ENCODE measurements at regions not wholly inside any gene's neighbourhood (a gene's known extent, or its start where the extent isn't known, plus 50 kb on each side); places are given as distances from the start of the nearest gene placed in this dataset.

DNA sequence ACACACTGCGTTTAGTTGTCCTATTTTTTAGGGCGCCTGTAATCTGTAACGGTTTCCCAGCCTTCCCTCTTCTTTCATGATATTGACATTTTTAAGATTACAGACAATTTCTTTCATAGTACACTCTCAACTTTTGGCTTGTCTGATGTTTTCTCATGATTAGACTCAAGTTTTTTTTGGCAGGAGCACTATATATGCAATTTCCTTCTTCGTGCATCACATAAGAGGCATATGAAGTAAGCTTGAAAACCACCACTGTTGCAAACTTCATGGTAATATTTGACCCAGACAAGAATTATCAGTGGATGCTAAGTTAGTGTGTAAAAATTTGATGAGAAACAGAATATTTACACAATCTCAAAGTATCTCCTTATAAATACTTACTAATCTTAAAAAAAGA, 119.2 kb upstream of the CMC1 start:
- Histone ChIP-seq H2AFZ (ENCODE audit: low read depth, low read length, poor library complexity, severe bottlenecking) (no peak overlapping the region), H3K9me3 (ENCODE audit: control insufficient read depth in 1 of 2, insufficient read depth in 1 of 2, low read depth in 1 of 2, low read length in 2 of 2) (no peaks in the 10 kb centered on the region), H3K36me3 (ENCODE audit: control insufficient read depth in 1 of 2, insufficient read depth in 2 of 2, low read length in 2 of 2) (no peaks in the 10 kb centered on the region), H3K27ac (ENCODE audit: low read depth, low read length) (no peak overlapping the region), H3K4me2 (ENCODE audit: low read length) (no peak overlapping the region), H4K20me1 (ENCODE audit: insufficient read depth) (no peaks in the 10 kb centered on the region), H3K9me2 (ENCODE audit: insufficient read depth) (no peaks in the 10 kb centered on the region), H3K27me3 (ENCODE audit: insufficient read depth, low read length) (no peaks in the 10 kb centered on the region), H3K4me3 (replicated peaks in 1 of 2; ENCODE audit: low read depth in 1 of 2, low read length in 2 of 2) (no peak overlapping the region), H3K9ac (ENCODE audit: low read length) (no peak overlapping the region), H3K79me2 (ENCODE audit: insufficient read depth, low read length) (no peaks in the 10 kb centered on the region), H3K4me1 (ENCODE audit: control insufficient read depth in 1 of 2, insufficient read depth in 2 of 2, low read length in 2 of 2) (no peaks in the 10 kb centered on the region)
- BruUV-seq (replicated peaks): no TSS peak
- CTCF ChIA-PET: no interaction called here
- POLR2A ChIA-PET: no interaction called here
- intact Hi-C loops (cut with micrococcal nuclease): no loop called here
- ATAC-seq: no peak
- RAD21 ChIA-PET (ENCODE audit: low non-redundant PET in 1 of 2, low total read pairs in 2 of 2, uncharacterized antibody in 2 of 2, unreplicated experiment in 2 of 2): interaction anchor here in 1 of 2 experiments (0.6 kb wide), 1 partner anchor 410 kb away, joined by 3 read pairs; no protein-coding TSS in a partner anchor
- no peak for DNase-seq (ENCODE audit: low read depth, low spot score)
- TF ChIP-seq, protein P1, sequence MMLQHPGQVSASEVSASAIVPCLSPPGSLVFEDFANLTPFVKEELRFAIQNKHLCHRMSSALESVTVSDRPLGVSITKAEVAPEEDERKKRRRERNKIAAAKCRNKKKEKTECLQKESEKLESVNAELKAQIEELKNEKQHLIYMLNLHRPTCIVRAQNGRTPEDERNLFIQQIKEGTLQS (IDR thresholded peaks at IDR 0.05): no peak
- TF ChIP-seq, protein P2, sequence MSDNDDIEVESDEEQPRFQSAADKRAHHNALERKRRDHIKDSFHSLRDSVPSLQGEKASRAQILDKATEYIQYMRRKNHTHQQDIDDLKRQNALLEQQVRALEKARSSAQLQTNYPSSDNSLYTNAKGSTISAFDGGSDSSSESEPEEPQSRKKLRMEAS (IDR thresholded peaks at IDR 0.05): no peak
- TF ChIP-seq, protein P3, sequence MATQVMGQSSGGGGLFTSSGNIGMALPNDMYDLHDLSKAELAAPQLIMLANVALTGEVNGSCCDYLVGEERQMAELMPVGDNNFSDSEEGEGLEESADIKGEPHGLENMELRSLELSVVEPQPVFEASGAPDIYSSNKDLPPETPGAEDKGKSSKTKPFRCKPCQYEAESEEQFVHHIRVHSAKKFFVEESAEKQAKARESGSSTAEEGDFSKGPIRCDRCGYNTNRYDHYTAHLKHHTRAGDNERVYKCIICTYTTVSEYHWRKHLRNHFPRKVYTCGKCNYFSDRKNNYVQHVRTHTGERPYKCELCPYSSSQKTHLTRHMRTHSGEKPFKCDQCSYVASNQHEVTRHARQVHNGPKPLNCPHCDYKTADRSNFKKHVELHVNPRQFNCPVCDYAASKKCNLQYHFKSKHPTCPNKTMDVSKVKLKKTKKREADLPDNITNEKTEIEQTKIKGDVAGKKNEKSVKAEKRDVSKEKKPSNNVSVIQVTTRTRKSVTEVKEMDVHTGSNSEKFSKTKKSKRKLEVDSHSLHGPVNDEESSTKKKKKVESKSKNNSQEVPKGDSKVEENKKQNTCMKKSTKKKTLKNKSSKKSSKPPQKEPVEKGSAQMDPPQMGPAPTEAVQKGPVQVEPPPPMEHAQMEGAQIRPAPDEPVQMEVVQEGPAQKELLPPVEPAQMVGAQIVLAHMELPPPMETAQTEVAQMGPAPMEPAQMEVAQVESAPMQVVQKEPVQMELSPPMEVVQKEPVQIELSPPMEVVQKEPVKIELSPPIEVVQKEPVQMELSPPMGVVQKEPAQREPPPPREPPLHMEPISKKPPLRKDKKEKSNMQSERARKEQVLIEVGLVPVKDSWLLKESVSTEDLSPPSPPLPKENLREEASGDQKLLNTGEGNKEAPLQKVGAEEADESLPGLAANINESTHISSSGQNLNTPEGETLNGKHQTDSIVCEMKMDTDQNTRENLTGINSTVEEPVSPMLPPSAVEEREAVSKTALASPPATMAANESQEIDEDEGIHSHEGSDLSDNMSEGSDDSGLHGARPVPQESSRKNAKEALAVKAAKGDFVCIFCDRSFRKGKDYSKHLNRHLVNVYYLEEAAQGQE (IDR thresholded peaks at IDR 0.05; ENCODE audit: low read depth): no peak
- TF ChIP-seq, protein P4, sequence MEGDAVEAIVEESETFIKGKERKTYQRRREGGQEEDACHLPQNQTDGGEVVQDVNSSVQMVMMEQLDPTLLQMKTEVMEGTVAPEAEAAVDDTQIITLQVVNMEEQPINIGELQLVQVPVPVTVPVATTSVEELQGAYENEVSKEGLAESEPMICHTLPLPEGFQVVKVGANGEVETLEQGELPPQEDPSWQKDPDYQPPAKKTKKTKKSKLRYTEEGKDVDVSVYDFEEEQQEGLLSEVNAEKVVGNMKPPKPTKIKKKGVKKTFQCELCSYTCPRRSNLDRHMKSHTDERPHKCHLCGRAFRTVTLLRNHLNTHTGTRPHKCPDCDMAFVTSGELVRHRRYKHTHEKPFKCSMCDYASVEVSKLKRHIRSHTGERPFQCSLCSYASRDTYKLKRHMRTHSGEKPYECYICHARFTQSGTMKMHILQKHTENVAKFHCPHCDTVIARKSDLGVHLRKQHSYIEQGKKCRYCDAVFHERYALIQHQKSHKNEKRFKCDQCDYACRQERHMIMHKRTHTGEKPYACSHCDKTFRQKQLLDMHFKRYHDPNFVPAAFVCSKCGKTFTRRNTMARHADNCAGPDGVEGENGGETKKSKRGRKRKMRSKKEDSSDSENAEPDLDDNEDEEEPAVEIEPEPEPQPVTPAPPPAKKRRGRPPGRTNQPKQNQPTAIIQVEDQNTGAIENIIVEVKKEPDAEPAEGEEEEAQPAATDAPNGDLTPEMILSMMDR (IDR thresholded peaks at IDR 0.05 in 2 of 3, conservative IDR thresholded peaks at IDR 0.05 in 1 of 3; ENCODE audit: borderline replicate concordance in 1 of 3, insufficient read depth in 1 of 3, low read depth in 2 of 3, low read length in 2 of 3): no peak
- TF ChIP-seq RAD21 (IDR thresholded peaks at IDR 0.05; ENCODE audit: low read depth) (no peak), EZH2 (IDR thresholded peaks at IDR 0.05) (no peak), ELF1 (IDR thresholded peaks at IDR 0.05; ENCODE audit: borderline replicate concordance, low read depth) (no peak), SIN3A (IDR thresholded peaks at IDR 0.05; ENCODE audit: low read depth) (no peak), JUND (IDR thresholded peaks at IDR 0.05) (no peak), POLR2AphosphoS5 (IDR thresholded peaks at IDR 0.05; ENCODE audit: low read depth, low read length) (no peak)
- TF ChIP-seq, protein P5, sequence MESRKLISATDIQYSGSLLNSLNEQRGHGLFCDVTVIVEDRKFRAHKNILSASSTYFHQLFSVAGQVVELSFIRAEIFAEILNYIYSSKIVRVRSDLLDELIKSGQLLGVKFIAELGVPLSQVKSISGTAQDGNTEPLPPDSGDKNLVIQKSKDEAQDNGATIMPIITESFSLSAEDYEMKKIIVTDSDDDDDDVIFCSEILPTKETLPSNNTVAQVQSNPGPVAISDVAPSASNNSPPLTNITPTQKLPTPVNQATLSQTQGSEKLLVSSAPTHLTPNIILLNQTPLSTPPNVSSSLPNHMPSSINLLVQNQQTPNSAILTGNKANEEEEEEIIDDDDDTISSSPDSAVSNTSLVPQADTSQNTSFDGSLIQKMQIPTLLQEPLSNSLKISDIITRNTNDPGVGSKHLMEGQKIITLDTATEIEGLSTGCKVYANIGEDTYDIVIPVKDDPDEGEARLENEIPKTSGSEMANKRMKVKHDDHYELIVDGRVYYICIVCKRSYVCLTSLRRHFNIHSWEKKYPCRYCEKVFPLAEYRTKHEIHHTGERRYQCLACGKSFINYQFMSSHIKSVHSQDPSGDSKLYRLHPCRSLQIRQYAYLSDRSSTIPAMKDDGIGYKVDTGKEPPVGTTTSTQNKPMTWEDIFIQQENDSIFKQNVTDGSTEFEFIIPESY (IDR thresholded peaks at IDR 0.05; ENCODE audit: extremely low read depth, insufficient replicate concordance, low read length): no peak
